GM23338 (cell line): ENCODE measurements at regions not wholly inside any gene's neighbourhood (a gene's known extent, or its start where the extent isn't known, plus 50 kb on each side); places are given as distances from the start of the nearest gene placed in this dataset.

Experiments
- CREB1 ChIP-seq: fragments of 250-450 bp; sonication (Bioruptor Pico); IDR thresholded peaks from 2 replicates; pipeline ENCODE4 v1.5.0; 2020; ENCODE audit warnings: low read depth, mild to moderate bottlenecking, moderate library complexity
- EZH2 ChIP-seq: fragments of 200-600 bp; sonication (generic); IDR thresholded peaks from one replicate; pipeline ENCODE4 v1.8.0; 2017; ENCODE audit warnings: antibody characterized with exemption, mild to moderate bottlenecking, low read depth; ENCODE audit not compliant: unreplicated experiment
- EZH2phosphoT487 ChIP-seq: fragments of 200-600 bp; sonication (generic); IDR thresholded peaks from one replicate; pipeline ENCODE4 v1.8.1; 2018; ENCODE audit warnings: antibody characterized with exemption; ENCODE audit not compliant: unreplicated experiment
- JUNB ChIP-seq: IDR thresholded peaks from one replicate; pipeline ENCODE4 v1.6.1; 2016; ENCODE audit warnings: antibody characterized with exemption; ENCODE audit not compliant: unreplicated experiment
- POLR2AphosphoS5 ChIP-seq: IDR thresholded peaks from 2 replicates; pipeline ENCODE4 v1.6.1; 2016; ENCODE audit warnings: antibody characterized with exemption, low read depth
- ZNF114 ChIP-seq: fragments of 250-450 bp; sonication (Bioruptor Pico); IDR thresholded peaks from 2 replicates; pipeline ENCODE4 v1.5.0; 2020; ENCODE audit warnings: mild to moderate bottlenecking, moderate library complexity
- ZNF331 ChIP-seq: fragments of 250-450 bp; sonication (Bioruptor Pico); IDR thresholded peaks from 2 replicates; pipeline ENCODE4 v1.5.0; 2020; ENCODE audit warnings: low read depth, mild to moderate bottlenecking, moderate library complexity
- TF ChIP-seq, protein P1 (sequence below), 2 experiments: fragments of 200-600 bp in 1 of 2; sonication (generic) in 1 of 2; conservative IDR thresholded peaks; 2 replicates each; pipeline versions ENCODE4 v1.5.1 to v1.6.1; 2016 to 2017; ENCODE audit warnings: antibody characterized with exemption in 2 of 2, low read depth in 2 of 2, mild to moderate bottlenecking in 2 of 2, moderate library complexity in 1 of 2
- TF ChIP-seq, protein P2 (sequence below): IDR thresholded peaks from one replicate; pipeline ENCODE4 v1.6.1; 2018; ENCODE audit warnings: antibody characterized with exemption; ENCODE audit not compliant: unreplicated experiment
- TF ChIP-seq, protein P3 (sequence below): IDR thresholded peaks from 2 replicates; pipeline ENCODE4 v1.6.1; 2016; ENCODE audit warnings: antibody characterized with exemption

DNA sequence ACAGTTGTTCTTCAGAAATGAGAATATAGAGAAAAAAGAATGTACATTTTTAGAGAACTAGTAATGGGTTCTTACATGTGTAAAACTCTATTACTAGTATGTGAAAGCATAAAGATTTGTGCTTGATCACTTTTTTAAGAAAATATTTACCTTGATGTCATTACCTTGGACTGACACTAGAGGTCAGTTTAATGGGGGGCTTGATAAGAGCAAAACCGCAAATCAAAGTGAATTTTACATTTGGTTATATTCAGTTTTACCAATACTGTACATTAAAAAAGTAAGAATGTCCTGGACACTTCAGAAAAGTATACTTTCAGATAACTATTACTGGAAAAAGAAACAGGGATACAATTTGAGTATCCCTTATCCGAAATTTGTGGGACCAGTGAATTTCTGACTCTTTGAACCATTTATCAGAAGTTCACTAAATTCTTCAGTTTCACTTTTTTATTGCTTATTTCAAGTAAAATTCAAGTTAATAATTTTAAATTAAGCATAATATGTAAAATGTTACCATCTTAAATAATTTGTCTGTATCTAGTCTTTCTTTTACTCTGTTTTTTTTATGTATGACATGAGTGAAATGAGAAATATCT is 1149.5 kb downstream of the DSC3 start:
- TF ChIP-seq, protein P1, sequence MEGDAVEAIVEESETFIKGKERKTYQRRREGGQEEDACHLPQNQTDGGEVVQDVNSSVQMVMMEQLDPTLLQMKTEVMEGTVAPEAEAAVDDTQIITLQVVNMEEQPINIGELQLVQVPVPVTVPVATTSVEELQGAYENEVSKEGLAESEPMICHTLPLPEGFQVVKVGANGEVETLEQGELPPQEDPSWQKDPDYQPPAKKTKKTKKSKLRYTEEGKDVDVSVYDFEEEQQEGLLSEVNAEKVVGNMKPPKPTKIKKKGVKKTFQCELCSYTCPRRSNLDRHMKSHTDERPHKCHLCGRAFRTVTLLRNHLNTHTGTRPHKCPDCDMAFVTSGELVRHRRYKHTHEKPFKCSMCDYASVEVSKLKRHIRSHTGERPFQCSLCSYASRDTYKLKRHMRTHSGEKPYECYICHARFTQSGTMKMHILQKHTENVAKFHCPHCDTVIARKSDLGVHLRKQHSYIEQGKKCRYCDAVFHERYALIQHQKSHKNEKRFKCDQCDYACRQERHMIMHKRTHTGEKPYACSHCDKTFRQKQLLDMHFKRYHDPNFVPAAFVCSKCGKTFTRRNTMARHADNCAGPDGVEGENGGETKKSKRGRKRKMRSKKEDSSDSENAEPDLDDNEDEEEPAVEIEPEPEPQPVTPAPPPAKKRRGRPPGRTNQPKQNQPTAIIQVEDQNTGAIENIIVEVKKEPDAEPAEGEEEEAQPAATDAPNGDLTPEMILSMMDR (conservative IDR thresholded peaks at IDR 0.05; ENCODE audit: low read depth in 2 of 2), result peak; percentile 51 to 73
- TF ChIP-seq POLR2AphosphoS5, result no peak
- TF ChIP-seq, protein P2, sequence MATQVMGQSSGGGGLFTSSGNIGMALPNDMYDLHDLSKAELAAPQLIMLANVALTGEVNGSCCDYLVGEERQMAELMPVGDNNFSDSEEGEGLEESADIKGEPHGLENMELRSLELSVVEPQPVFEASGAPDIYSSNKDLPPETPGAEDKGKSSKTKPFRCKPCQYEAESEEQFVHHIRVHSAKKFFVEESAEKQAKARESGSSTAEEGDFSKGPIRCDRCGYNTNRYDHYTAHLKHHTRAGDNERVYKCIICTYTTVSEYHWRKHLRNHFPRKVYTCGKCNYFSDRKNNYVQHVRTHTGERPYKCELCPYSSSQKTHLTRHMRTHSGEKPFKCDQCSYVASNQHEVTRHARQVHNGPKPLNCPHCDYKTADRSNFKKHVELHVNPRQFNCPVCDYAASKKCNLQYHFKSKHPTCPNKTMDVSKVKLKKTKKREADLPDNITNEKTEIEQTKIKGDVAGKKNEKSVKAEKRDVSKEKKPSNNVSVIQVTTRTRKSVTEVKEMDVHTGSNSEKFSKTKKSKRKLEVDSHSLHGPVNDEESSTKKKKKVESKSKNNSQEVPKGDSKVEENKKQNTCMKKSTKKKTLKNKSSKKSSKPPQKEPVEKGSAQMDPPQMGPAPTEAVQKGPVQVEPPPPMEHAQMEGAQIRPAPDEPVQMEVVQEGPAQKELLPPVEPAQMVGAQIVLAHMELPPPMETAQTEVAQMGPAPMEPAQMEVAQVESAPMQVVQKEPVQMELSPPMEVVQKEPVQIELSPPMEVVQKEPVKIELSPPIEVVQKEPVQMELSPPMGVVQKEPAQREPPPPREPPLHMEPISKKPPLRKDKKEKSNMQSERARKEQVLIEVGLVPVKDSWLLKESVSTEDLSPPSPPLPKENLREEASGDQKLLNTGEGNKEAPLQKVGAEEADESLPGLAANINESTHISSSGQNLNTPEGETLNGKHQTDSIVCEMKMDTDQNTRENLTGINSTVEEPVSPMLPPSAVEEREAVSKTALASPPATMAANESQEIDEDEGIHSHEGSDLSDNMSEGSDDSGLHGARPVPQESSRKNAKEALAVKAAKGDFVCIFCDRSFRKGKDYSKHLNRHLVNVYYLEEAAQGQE, result no peak
- TF ChIP-seq, protein P3, sequence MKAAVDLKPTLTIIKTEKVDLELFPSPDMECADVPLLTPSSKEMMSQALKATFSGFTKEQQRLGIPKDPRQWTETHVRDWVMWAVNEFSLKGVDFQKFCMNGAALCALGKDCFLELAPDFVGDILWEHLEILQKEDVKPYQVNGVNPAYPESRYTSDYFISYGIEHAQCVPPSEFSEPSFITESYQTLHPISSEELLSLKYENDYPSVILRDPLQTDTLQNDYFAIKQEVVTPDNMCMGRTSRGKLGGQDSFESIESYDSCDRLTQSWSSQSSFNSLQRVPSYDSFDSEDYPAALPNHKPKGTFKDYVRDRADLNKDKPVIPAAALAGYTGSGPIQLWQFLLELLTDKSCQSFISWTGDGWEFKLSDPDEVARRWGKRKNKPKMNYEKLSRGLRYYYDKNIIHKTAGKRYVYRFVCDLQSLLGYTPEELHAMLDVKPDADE, result no peak
- no peak for TF ChIP-seq EZH2phosphoT487
- no peak for TF ChIP-seq EZH2
- no peak for TF ChIP-seq CREB1
- no peak for TF ChIP-seq JUNB
- TF ChIP-seq ZNF114 (CRISPR knock-in tag), result no peak
- no peak for TF ChIP-seq ZNF331
